Breast epithelium (tissue), 4 donors: ENCODE measurements at regions not wholly inside any gene's neighbourhood (a gene's known extent, or its start where the extent isn't known, plus 50 kb on each side); places are given as distances from the start of the nearest gene placed in this dataset.

ENCODE experiments used
- DNase-seq, 2 donors: peaks; one replicate each; pipeline ENCODE4 v3.0.0-alpha.2; 2019; ENCODE audit warnings: low spot score in 2 of 2
- H3K27ac ChIP-seq, 2 donors: fragments of 200-600 bp; sonication (generic) in 1 of 2; one replicate each; pipeline ENCODE4 v1.5.1; 2016 to 2019; ENCODE audit warnings: mild to moderate bottlenecking in 1 of 2
- H3K27me3 ChIP-seq, 2 donors: fragments of 200-600 bp; sonication (generic) in 1 of 2; one replicate each; pipeline versions ENCODE4 v1.5.1 to v1.6.0; 2017 to 2019; ENCODE audit warnings: control low read depth in 1 of 2, mild to moderate bottlenecking in 1 of 2
- H3K36me3 ChIP-seq: fragments of 200-600 bp; one replicate; pipeline ENCODE4 v1.5.1; 2019
- H3K4me1 ChIP-seq, 2 donors: fragments of 200-600 bp; sonication (generic); one replicate each; pipeline ENCODE4 v1.5.1; 2016 to 2019; ENCODE audit warnings: control low read depth in 1 of 2
- H3K4me3 ChIP-seq, 3 donors: fragments of 200-600 bp; sonication (generic); 1 replicate in 2 of 3; 2 replicates in 1 of 3; pipeline ENCODE4 v1.5.1; 2016 to 2019; ENCODE audit warnings: mild to moderate bottlenecking in 3 of 3, moderate library complexity in 2 of 3
- H3K9me3 ChIP-seq, 2 donors: fragments of 200-600 bp; sonication (generic) in 1 of 2; one replicate each; pipeline ENCODE4 v1.5.1; 2016 to 2019; ENCODE audit warnings: control low read depth in 1 of 2
- CTCF ChIP-seq, 3 donors: fragments of 450-650 bp; IDR thresholded peaks; one replicate each; pipeline ENCODE4 v1.5.1; 2016 to 2017; ENCODE audit warnings: antibody characterized with exemption in 3 of 3, mild to moderate bottlenecking in 3 of 3, moderate library complexity in 3 of 3
- POLR2A ChIP-seq: fragments of 450-650 bp; IDR thresholded peaks from one replicate; pipeline ENCODE4 v1.6.1; 2016; ENCODE audit warnings: antibody characterized with exemption, mild to moderate bottlenecking, moderate library complexity
- POLR2AphosphoS5 ChIP-seq, 3 donors: sonication (generic); formaldehyde crosslinking; IDR thresholded peaks; one replicate each; pipeline ENCODE4 v1.6.1; 2017; ENCODE audit warnings: antibody characterized with exemption in 3 of 3
- intact Hi-C: fragments of 100-400 bp; cut with DNase I; formaldehyde crosslinking; loops from one replicate; pipeline ENCODE4 v1.15.1; 2023; ENCODE audit warnings: low total_unique reads

GRCh38 chr7:33769930-33770329 lies 135.4 kb upstream of the BMPER start:
- no peak for TF ChIP-seq POLR2A
- no peak for TF ChIP-seq CTCF (IDR thresholded peaks at IDR 0.05)
- TF ChIP-seq POLR2AphosphoS5 (IDR thresholded peaks at IDR 0.05): no peak
- Histone ChIP-seq H3K9me3 (no peaks in the 10 kb centered on the region), H3K4me3 (no peak overlapping the region), H3K27ac (peak overlapping the region in 1 of 2 donors; percentile 15), H3K36me3 (no peaks in the 10 kb centered on the region), H3K4me1 (no peaks in the 10 kb centered on the region), H3K27me3 (no peaks in the 10 kb centered on the region)
- no peak for DNase-seq
- intact Hi-C loops: no loop called here

GRCh38 chr7:33770576-33770975 lies 134.8 kb upstream of the BMPER start:
- intact Hi-C loops: no loop called here

GRCh38 chr7:33771422-33771821 lies 133.9 kb upstream of the BMPER start:
- Histone ChIP-seq H3K9me3 (no peaks in the 10 kb centered on the region), H3K4me1 (no peaks in the 10 kb centered on the region), H3K27me3 (no peaks in the 10 kb centered on the region), H3K36me3 (no peaks in the 10 kb centered on the region), H3K27ac (no peak overlapping the region), H3K4me3 (no peak overlapping the region)
- no peak for TF ChIP-seq POLR2AphosphoS5 (IDR thresholded peaks at IDR 0.05)
- TF ChIP-seq CTCF (IDR thresholded peaks at IDR 0.05): no peak
- no peak for DNase-seq
- intact Hi-C loops: no loop called here

More at GRCh38 chr7:33770576-33770975, 134.8 kb upstream of the BMPER start:
- H3K36me3 ChIP-seq: no peaks in the 10 kb centered on the region
- H3K4me3 ChIP-seq: no peak overlapping the region
- no peaks in the 10 kb centered on the region for H3K27me3 ChIP-seq
- H3K4me1 ChIP-seq: no peaks in the 10 kb centered on the region
- no peak overlapping the region for H3K27ac ChIP-seq
- DNase-seq: no peak
- no peaks in the 10 kb centered on the region for H3K9me3 ChIP-seq
- TF ChIP-seq POLR2AphosphoS5 (IDR thresholded peaks at IDR 0.05) (no peak), CTCF (IDR thresholded peaks at IDR 0.05) (no peak), POLR2A (no peak)

- H3K36me3 ChIP-seq: no peaks in the 10 kb centered on the region
- no peaks in the 10 kb centered on the region for H3K27me3 ChIP-seq
- no peaks in the 10 kb centered on the region for H3K9me3 ChIP-seq
- H3K27ac ChIP-seq: no peak overlapping the region
- intact Hi-C loops: no loop called here
- H3K4me3 ChIP-seq: no peak overlapping the region
- no peaks in the 10 kb centered on the region for H3K4me1 ChIP-seq
- DNase-seq: no peak
- TF ChIP-seq POLR2A: no peak
- TF ChIP-seq POLR2AphosphoS5 (IDR thresholded peaks at IDR 0.05): no peak
- no peak for TF ChIP-seq CTCF (IDR thresholded peaks at IDR 0.05)
Observed at GRCh38 chr7:33773053-33773452, 132.3 kb upstream of the BMPER start.

GRCh38 chr7:33774762-33775523 lies 130.4 kb upstream of the BMPER start:
- DNase-seq: no peak
- peak overlapping the region in 1 of 2 donors; percentile 7 for H3K27ac ChIP-seq
- no peaks in the 10 kb centered on the region for H3K4me1 ChIP-seq
- no peaks in the 10 kb centered on the region for H3K9me3 ChIP-seq
- H3K4me3 ChIP-seq: no peak overlapping the region
- H3K27me3 ChIP-seq: no peaks in the 10 kb centered on the region
- intact Hi-C loops: no loop called here
- TF ChIP-seq CTCF (IDR thresholded peaks at IDR 0.05): no peak
- no peak for TF ChIP-seq POLR2AphosphoS5 (IDR thresholded peaks at IDR 0.05)
- TF ChIP-seq POLR2A: no peak
- H3K36me3 ChIP-seq: no peaks in the 10 kb centered on the region
